Mesothelial cell of epicardium (in vitro differentiated cells): ENCODE measurements at regions not wholly inside any gene's neighbourhood (a gene's known extent, or its start where the extent isn't known, plus 50 kb on each side); places are given as distances from the start of the nearest gene placed in this dataset.
A peak's percentile ranks its signal among the peaks of the same experiment; 100 is the strongest.

ENCODE experiments used
- DNase-seq, 2 experiments: peaks; one replicate each; pipeline ENCODE4 v3.0.0; 2021; ENCODE audit warnings: low spot score in 2 of 2; ENCODE audit not compliant: unreplicated experiment in 2 of 2
- H3K27ac Mint-ChIP-seq: 2 replicates; pipeline ENCODE4 v1.8.0; 2021; ENCODE audit warnings: mixed read lengths
- H3K27me3 Mint-ChIP-seq: 2 replicates; pipeline ENCODE4 v1.8.0; 2021; ENCODE audit warnings: low read depth, mixed read lengths
- H3K36me3 Mint-ChIP-seq: 2 replicates; pipeline ENCODE4 v1.8.0; 2021; ENCODE audit warnings: mixed read lengths
- H3K4me1 Mint-ChIP-seq: 2 replicates; pipeline ENCODE4 v1.8.0; 2021; ENCODE audit warnings: mixed read lengths
- H3K4me3 Mint-ChIP-seq: 2 replicates; pipeline ENCODE4 v1.8.0; 2021; ENCODE audit warnings: mild to moderate bottlenecking, moderate library complexity, mixed read lengths
- H3K9me3 Mint-ChIP-seq: 2 replicates; pipeline ENCODE4 v1.8.0; 2021; ENCODE audit warnings: mixed read lengths
- TF ChIP-seq, protein P1 (sequence below): fragments of 200-600 bp; sonication (generic); IDR thresholded peaks from one replicate; pipeline ENCODE4 v1.5.0; 2021; ENCODE audit warnings: antibody characterized with exemption; ENCODE audit not compliant: unreplicated experiment

DNA sequence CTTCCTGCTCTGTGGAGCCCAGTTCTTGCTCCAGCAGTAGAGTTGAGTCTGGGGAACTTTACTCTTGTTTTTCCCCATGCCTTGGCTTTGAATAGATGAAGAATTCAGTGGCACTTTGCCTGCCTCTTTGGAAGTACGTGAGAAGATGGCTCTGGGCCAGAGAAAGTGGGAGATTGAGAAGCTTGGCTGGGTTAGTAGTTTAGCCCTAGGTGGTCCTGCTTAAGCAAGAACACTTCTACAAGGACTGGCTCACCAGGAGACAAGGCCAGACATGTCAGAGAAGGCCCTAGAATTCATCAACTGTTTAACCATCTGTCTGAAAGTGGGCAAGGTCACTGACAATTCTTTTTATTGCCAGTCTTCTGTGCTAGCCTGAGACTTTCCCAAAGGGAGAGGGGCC lies 410.3 kb downstream of the TYW1 start:
- H3K27ac Mint-ChIP-seq: peak overlapping the region; percentile 83
- DNase-seq: no peak
- TF ChIP-seq, protein P1, sequence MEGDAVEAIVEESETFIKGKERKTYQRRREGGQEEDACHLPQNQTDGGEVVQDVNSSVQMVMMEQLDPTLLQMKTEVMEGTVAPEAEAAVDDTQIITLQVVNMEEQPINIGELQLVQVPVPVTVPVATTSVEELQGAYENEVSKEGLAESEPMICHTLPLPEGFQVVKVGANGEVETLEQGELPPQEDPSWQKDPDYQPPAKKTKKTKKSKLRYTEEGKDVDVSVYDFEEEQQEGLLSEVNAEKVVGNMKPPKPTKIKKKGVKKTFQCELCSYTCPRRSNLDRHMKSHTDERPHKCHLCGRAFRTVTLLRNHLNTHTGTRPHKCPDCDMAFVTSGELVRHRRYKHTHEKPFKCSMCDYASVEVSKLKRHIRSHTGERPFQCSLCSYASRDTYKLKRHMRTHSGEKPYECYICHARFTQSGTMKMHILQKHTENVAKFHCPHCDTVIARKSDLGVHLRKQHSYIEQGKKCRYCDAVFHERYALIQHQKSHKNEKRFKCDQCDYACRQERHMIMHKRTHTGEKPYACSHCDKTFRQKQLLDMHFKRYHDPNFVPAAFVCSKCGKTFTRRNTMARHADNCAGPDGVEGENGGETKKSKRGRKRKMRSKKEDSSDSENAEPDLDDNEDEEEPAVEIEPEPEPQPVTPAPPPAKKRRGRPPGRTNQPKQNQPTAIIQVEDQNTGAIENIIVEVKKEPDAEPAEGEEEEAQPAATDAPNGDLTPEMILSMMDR: no peak
- no peaks in the 10 kb centered on the region for H3K27me3 Mint-ChIP-seq
- peaks cover 26% of the 10 kb centered on the region for H3K4me1 Mint-ChIP-seq
- no peak overlapping the region for H3K4me3 Mint-ChIP-seq
- H3K36me3 Mint-ChIP-seq: peaks cover 5% of the 10 kb centered on the region
- H3K9me3 Mint-ChIP-seq: peaks cover 19% of the 10 kb centered on the region

GRCh38 chr7:67407392-67408071 lies 410.9 kb downstream of the TYW1 start:
- DNase-seq: peak in 1 of 2 experiments; percentile 44
- Mint-ChIP-seq H3K4me3 (peak overlapping the region; percentile 3), H3K9me3 (peaks cover 18% of the 10 kb centered on the region), H3K4me1 (peaks cover 26% of the 10 kb centered on the region), H3K27me3 (no peaks in the 10 kb centered on the region), H3K36me3 (peaks cover 4% of the 10 kb centered on the region), H3K27ac (peak overlapping the region; percentile 83)
- TF ChIP-seq, protein P1: no peak

GRCh38 chr7:67408109-67408508 lies 411.5 kb downstream of the TYW1 start:
- H3K4me3 Mint-ChIP-seq: no peak overlapping the region
- peak overlapping the region; percentile 83 for H3K27ac Mint-ChIP-seq
- no peaks in the 10 kb centered on the region for H3K36me3 Mint-ChIP-seq
- no peak for DNase-seq
- H3K27me3 Mint-ChIP-seq: peaks cover 2% of the 10 kb centered on the region
- TF ChIP-seq, protein P1: no peak
- peaks cover 26% of the 10 kb centered on the region for H3K4me1 Mint-ChIP-seq
- peaks cover 12% of the 10 kb centered on the region for H3K9me3 Mint-ChIP-seq

DNA sequence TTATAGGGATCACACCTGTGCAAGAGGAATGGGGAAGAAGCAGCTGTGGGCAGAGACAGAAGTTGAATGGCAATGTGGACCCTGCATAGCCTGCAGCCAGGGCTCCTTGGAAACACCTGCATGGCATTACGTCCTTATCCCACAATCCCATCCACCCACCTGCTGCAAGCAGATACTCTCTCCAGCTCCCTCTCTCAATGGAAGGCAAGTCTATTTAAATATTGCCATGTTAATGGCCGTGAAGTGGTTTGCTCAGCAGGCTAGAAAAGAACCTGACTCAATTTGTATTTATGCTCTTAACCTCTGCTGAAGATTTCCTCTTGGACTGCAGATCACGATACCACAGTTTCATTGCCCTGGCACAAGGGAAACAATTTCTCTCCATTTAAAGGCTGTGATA lies 417.0 kb downstream of the TYW1 start:
- TF ChIP-seq, protein P1: no peak
- no peak overlapping the region for H3K4me3 Mint-ChIP-seq
- peaks cover 7% of the 10 kb centered on the region for H3K27me3 Mint-ChIP-seq
- no peak for DNase-seq
- peaks cover 2% of the 10 kb centered on the region for H3K36me3 Mint-ChIP-seq
- H3K27ac Mint-ChIP-seq: no peak overlapping the region
- H3K4me1 Mint-ChIP-seq: peaks cover 7% of the 10 kb centered on the region
- H3K9me3 Mint-ChIP-seq: peaks cover 14% of the 10 kb centered on the region

DNA sequence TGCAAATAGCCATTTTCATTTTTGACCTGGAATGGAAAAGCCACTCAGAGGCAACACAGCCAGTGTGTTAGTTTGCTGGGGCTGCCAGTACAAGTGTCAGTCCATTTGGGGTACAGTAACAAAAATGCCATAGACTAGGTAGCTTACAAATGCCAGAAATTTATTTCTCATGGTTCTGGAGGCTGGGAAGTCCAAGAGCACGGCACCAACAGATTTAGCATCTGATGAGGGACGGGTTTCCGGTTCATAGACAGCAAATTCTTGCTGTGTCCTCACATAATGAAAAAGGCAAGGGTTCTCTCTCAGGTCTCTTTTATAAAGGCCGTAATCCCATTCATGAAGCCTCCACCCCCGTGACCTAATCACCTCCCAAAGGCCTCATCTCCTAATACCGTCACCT lies 418.2 kb downstream of the TYW1 start:
- Mint-ChIP-seq H3K4me3 (no peak overlapping the region), H3K9me3 (peaks cover 14% of the 10 kb centered on the region), H3K27me3 (peaks cover 7% of the 10 kb centered on the region), H3K27ac (no peak overlapping the region), H3K4me1 (no peaks in the 10 kb centered on the region), H3K36me3 (peaks cover 2% of the 10 kb centered on the region)
- no peak for DNase-seq
- TF ChIP-seq, protein P1: no peak
